Psoas muscle (tissue), 7 donors: ENCODE measurements at regions not wholly inside any gene's neighbourhood (a gene's known extent, or its start where the extent isn't known, plus 50 kb on each side); places are given as distances from the start of the nearest gene placed in this dataset.

Experiments
- ATAC-seq, 4 donors: fragments of 200-7000 bp; cut with Tn5 transposase; one replicate each; pipeline ENCODE4 v1.9.1; 2020; ENCODE audit warnings: moderate library complexity in 3 of 4, mild to moderate bottlenecking in 2 of 4
- DNase-seq, 2 donors: peaks; one replicate each; pipeline ENCODE4 v3.0.0-alpha.2; 2020
- H3K27ac ChIP-seq: fragments of 200-600 bp; one replicate; pipeline ENCODE4 v1.8.0; 2022
- H3K27me3 ChIP-seq, 3 donors: fragments of 200-600 bp in 1 of 3; one replicate each; pipeline versions ENCODE4 v1.6.1 to v1.8.0; 2013 to 2022; ENCODE audit warnings: low read length in 2 of 3, mild to moderate bottlenecking in 2 of 3, moderate library complexity in 1 of 3; ENCODE audit not compliant: insufficient read depth in 3 of 3
- H3K36me3 ChIP-seq, 2 donors: fragments of 200-600 bp in 1 of 2; one replicate each; pipeline versions ENCODE4 v1.6.1 to v1.8.0; 2013 to 2022; ENCODE audit warnings: low read depth in 1 of 2, mild to moderate bottlenecking in 1 of 2, moderate library complexity in 1 of 2; ENCODE audit not compliant: insufficient read depth in 1 of 2
- H3K4me1 ChIP-seq: fragments of 200-600 bp; one replicate; pipeline ENCODE4 v1.8.0; 2022
- H3K4me3 ChIP-seq: fragments of 200-600 bp; one replicate; pipeline ENCODE4 v1.8.0; 2022; ENCODE audit warnings: mild to moderate bottlenecking
- H3K9me3 ChIP-seq: fragments of 200-600 bp; one replicate; pipeline ENCODE4 v1.8.0; 2022
- CTCF ChIP-seq: fragments of 200-600 bp; IDR thresholded peaks from one replicate; pipeline ENCODE4 v1.8.0; 2022; ENCODE audit warnings: antibody characterized with exemption
- WGBS, 3 donors: extraction: QIAGEN DNeasy Blood & Tissue Kit; methylation state at CpG; one replicate each; pipeline versions ENCODE4 v1.1.6 to v1.1.7; 2013; 5-methylcytosine and 5-hydroxymethylcytosine counted together
- intact Hi-C, 2 donors: fragments of 100-400 bp; cut with DNase I; formaldehyde crosslinking; loops; one replicate each; pipeline versions ENCODE4 v1.11.0 to v1.14.2; 2022
- donor health status: healthy with polysubstance abuse.
- donor health status: DM: no; HTN: no; CAD: no; lungs with moderate emphysema.
- donor health status: Bipolar disorder and iron deficiency.
- donor health status: healthy.
- donor health status: DM: yes; HTN: yes; CAD: no.
- donor health status: DM: no; HTN: no; CAD: no.
- donor health status: DM: yes; HTN: yes; CAD: no.

DNA sequence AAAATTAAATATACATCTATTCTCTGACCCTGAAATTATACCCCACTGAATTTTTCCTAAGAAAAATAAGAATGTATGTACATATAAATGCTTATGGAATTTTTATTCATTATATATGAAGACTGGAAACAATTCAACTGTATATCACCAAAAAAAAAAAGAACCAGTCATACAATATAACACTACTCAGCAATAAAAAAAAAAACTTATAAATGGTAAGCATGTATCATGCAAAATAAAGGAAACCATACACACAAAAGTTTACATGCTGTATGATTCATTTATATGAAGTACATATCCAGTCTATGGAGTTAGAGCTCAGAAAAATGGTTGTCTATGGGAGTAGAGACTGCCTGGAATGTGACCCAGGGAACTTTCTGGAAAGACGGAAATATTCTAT lies 199.4 kb upstream of the MIR17HG start:
- H3K27ac ChIP-seq = no peak overlapping the region
- WGBS, 3 donors = 94 to 100% (median 95%) methylated on average over 1 of the region's 1 CpG
- intact Hi-C loops = no loop called here
- H3K9me3 ChIP-seq = no peaks in the 10 kb centered on the region
- no peaks in the 10 kb centered on the region for H3K27me3 ChIP-seq
- ATAC-seq (no peak), DNase-seq (no peak)
- H3K4me3 ChIP-seq = no peak overlapping the region
- TF ChIP-seq CTCF = no peak
- no peaks in the 10 kb centered on the region for H3K4me1 ChIP-seq
- no peaks in the 10 kb centered on the region for H3K36me3 ChIP-seq

DNA sequence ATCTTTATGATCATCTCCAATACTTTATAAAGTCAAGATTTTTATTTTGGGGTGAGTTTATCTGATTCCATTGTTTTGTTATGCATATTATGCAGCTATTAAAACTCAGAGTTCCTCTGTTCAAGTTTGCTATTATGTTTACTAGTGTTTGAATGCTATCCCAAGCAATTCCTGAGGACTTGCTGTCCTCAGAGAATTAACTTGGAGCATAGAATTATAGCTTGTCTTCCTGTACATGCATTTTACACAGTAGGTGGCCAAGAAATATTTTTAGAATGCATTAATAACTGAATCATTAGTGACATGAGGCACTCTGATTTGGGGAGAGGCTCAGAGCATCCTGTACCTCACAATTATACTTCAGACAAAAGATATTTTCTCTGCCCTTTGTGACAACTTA lies 195.6 kb upstream of the MIR17HG start:
- Histone ChIP-seq H3K36me3 (no peaks in the 10 kb centered on the region), H3K27me3 (no peaks in the 10 kb centered on the region), H3K4me3 (no peak overlapping the region), H3K9me3 (no peaks in the 10 kb centered on the region), H3K4me1 (no peaks in the 10 kb centered on the region), H3K27ac (no peak overlapping the region)
- no peak for TF ChIP-seq CTCF
- ATAC-seq (no peak), DNase-seq (no peak)
- intact Hi-C loops = no loop called here

DNA sequence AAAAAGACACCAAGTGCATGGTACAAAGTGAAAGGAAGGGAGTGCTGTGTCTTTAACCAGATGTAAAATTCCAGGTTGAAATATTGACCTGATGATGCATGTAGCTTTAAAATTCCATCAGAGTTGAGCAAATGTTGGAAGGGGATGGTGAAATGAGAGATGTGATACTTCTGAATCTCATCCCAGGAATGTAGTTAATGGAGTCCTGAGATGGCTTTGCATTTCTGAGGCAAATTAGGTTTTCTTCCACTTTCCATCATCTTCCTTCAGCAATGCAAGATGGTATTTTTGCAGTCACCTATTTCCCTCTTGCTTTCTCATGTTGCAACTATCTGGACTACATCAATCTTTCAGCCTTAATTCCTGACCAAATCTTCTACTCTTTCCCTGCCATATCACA lies 194.1 kb upstream of the MIR17HG start:
- DNase-seq (no peak), ATAC-seq (no peak)
- no peaks in the 10 kb centered on the region for H3K36me3 ChIP-seq
- no peak overlapping the region for H3K4me3 ChIP-seq
- intact Hi-C loops = no loop called here
- H3K27me3 ChIP-seq = no peaks in the 10 kb centered on the region
- no peak for TF ChIP-seq CTCF
- H3K9me3 ChIP-seq = no peaks in the 10 kb centered on the region
- no peak overlapping the region for H3K27ac ChIP-seq
- no peaks in the 10 kb centered on the region for H3K4me1 ChIP-seq

DNA sequence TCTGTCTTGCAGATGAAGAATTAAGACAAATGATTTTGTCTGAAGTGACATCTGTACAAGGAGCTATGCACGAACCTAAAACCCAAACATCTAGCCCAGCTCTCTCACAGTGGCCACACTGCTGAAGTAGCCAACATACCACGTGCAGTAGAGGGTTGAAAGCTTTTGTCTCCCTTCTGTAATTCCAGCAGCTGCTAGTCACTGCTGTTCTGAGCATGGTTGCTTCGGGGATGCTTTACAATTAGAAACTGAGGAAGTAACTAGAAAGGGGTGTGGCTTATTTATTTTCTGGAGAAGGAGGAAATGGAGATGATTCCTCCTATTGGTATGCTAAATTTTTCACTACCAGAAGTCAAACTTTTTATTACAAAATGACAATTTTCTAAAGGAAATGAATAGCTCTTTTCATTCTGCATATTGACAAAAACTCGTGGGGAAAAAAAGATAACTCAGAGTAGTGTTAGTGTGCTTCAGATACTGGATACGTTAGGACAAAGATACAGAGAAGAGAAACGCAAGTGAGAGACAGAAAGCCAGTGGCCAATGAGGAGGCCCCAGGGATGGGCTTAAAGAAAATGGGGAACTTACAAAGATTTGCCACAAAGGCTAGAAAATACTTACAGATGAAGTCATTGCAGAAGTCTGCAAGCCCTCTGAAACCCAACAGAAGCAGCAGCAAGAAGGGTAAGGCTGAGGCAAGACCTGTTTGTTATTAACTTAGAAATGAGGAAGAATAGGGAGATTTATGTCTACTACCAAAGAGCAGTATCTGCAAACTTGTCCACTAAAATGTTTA lies 192.7 kb upstream of the MIR17HG start:
- Histone ChIP-seq H3K27me3 (no peaks in the 10 kb centered on the region), H3K4me3 (no peak overlapping the region), H3K4me1 (no peaks in the 10 kb centered on the region), H3K27ac (no peak overlapping the region), H3K9me3 (no peaks in the 10 kb centered on the region), H3K36me3 (no peaks in the 10 kb centered on the region)
- no peak for ATAC-seq
- TF ChIP-seq CTCF = no peak
- 50 to 70% (median 54%) methylated on average over 6 of the region's 6 CpGs for WGBS, 3 donors
- no peak for DNase-seq
- intact Hi-C loops = no loop called here

DNA sequence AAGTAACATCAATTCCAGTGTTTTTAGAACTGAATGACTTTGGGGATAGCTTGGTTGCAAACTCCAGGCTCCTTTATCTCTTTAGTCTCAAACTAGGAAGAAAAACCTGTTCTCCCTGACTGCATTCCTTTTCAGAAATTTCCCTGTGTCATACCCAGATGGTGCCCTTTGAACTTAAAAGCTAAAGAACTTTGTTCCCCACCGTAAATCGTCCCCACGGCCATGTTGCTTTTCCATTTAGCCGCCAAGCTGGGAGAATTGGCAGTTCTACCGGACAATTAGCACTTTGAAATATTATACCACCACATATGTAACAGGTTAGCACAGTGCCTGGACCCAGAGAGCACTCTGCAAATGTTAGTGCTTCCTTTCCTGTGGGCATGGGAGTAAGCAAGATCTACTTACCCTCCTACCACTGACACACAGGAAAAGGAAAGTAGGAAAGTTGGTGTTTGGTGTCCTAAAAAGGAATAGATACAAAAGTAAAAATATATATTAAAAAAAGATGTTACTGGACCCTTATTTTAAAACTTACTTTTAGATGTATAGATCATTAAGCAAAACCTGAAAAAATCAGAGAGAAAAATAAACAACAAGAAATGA lies 191.9 kb upstream of the MIR17HG start:
- no peak overlapping the region for H3K4me3 ChIP-seq
- no peaks in the 10 kb centered on the region for H3K4me1 ChIP-seq
- no peaks in the 10 kb centered on the region for H3K36me3 ChIP-seq
- no peaks in the 10 kb centered on the region for H3K9me3 ChIP-seq
- no peak overlapping the region for H3K27ac ChIP-seq
- no peaks in the 10 kb centered on the region for H3K27me3 ChIP-seq
- TF ChIP-seq CTCF = no peak
- no peak for DNase-seq
- ATAC-seq = no peak
- WGBS, 3 donors = 30 to 37% (median 31%) methylated on average over 5 of the region's 5 CpGs
- intact Hi-C loops = no loop called here
